ENCODE measurements at regions not wholly inside any gene's neighbourhood (a gene's known extent, or its start where the extent isn't known, plus 50 kb on each side); places are given as distances from the start of the nearest gene placed in this dataset.

GRCh38 chr5:115375893-115376292 lies 79.4 kb upstream of the CCDC112 start:
- peaks cover 0 to 14% (median 11%) of the 10 kb centered on the region in 3 donors for H3K4me1 ChIP-seq
- H3K4me3 ChIP-seq, result no peak overlapping the region
- WGBS, 2 donors (ENCODE audit: low coverage in 1 of 2), result 47 to 70% methylated on average over 2 to 3 of the region's 5 CpGs
- H3K27me3 ChIP-seq, result no peaks in the 10 kb centered on the region
- H3K9me3 ChIP-seq, result no peaks in the 10 kb centered on the region
- TF ChIP-seq CTCF (IDR thresholded peaks at IDR 0.05) (no peak), POLR2A (IDR thresholded peaks at IDR 0.05) (no peak), EP300 (IDR thresholded peaks at IDR 0.05) (no peak), POLR2AphosphoS5 (IDR thresholded peaks at IDR 0.05) (no peak)
- ATAC-seq, result no peak
- no peaks in the 10 kb centered on the region for H3K36me3 ChIP-seq
- H3K27ac ChIP-seq, result no peak overlapping the region

GRCh38 chr5:115374057-115374775 lies 77.8 kb upstream of the CCDC112 start:
- no peak for TF ChIP-seq EP300 (IDR thresholded peaks at IDR 0.05)
- TF ChIP-seq CTCF (IDR thresholded peaks at IDR 0.05), result no peak
- no peak for TF ChIP-seq POLR2AphosphoS5 (IDR thresholded peaks at IDR 0.05)
- TF ChIP-seq POLR2A (IDR thresholded peaks at IDR 0.05), result no peak
- 96 to 100% methylated on average over 2 to 3 of the region's 3 CpGs for WGBS, 2 donors (ENCODE audit: low coverage in 1 of 2)
- H3K4me1 ChIP-seq, result peaks cover 0 to 14% (median 11%) of the 10 kb centered on the region in 3 donors
- no peak for ATAC-seq
- no peaks in the 10 kb centered on the region for H3K9me3 ChIP-seq
- H3K4me3 ChIP-seq, result no peak overlapping the region
- H3K36me3 ChIP-seq, result no peaks in the 10 kb centered on the region
- H3K27ac ChIP-seq, result no peak overlapping the region
- no peaks in the 10 kb centered on the region for H3K27me3 ChIP-seq

- Histone ChIP-seq H3K36me3 (no peaks in the 10 kb centered on the region), H3K27me3 (no peaks in the 10 kb centered on the region), H3K9me3 (no peaks in the 10 kb centered on the region), H3K4me1 (peaks cover 0 to 4% (median 3%) of the 10 kb centered on the region in 3 donors), H3K27ac (no peak overlapping the region), H3K4me3 (no peak overlapping the region)
- 40 to 46% methylated on average over 2 of the region's 2 CpGs for WGBS, 2 donors (ENCODE audit: low coverage in 1 of 2)
- TF ChIP-seq EP300 (IDR thresholded peaks at IDR 0.05) (no peak), POLR2A (IDR thresholded peaks at IDR 0.05) (no peak), CTCF (IDR thresholded peaks at IDR 0.05) (no peak), POLR2AphosphoS5 (IDR thresholded peaks at IDR 0.05) (no peak)
- ATAC-seq, result peak; percentile 72
These were observed 75.7 kb upstream of the CCDC112 start for GRCh38 chr5:115372146-115372545.

- H3K9me3 ChIP-seq, result no peaks in the 10 kb centered on the region
- no peaks in the 10 kb centered on the region for H3K27me3 ChIP-seq
- no peak overlapping the region for H3K4me3 ChIP-seq
- peaks cover 0 to 2% (median 0%) of the 10 kb centered on the region in 3 donors for H3K4me1 ChIP-seq
- no peak overlapping the region for H3K27ac ChIP-seq
- ATAC-seq, result no peak
- no peaks in the 10 kb centered on the region for H3K36me3 ChIP-seq
- 58 to 93% methylated on average over 1 to 3 of the region's 12 CpGs for WGBS, 2 donors (ENCODE audit: low coverage in 1 of 2)
- TF ChIP-seq EP300 (IDR thresholded peaks at IDR 0.05) (no peak), POLR2AphosphoS5 (IDR thresholded peaks at IDR 0.05) (no peak), CTCF (IDR thresholded peaks at IDR 0.05) (no peak), POLR2A (IDR thresholded peaks at IDR 0.05) (no peak)
These were observed 73.1 kb upstream of the CCDC112 start for GRCh38 chr5:115369430-115370144.

- no peak overlapping the region for H3K4me3 ChIP-seq
- WGBS, 2 donors (ENCODE audit: low coverage in 1 of 2), result 14 to 22% methylated on average over 1 to 2 of the region's 2 CpGs
- no peak for ATAC-seq
- H3K27ac ChIP-seq, result no peak overlapping the region
- no peaks in the 10 kb centered on the region for H3K4me1 ChIP-seq
- H3K36me3 ChIP-seq, result no peaks in the 10 kb centered on the region
- no peak for TF ChIP-seq POLR2AphosphoS5 (IDR thresholded peaks at IDR 0.05)
- no peak for TF ChIP-seq CTCF (IDR thresholded peaks at IDR 0.05)
- TF ChIP-seq EP300 (IDR thresholded peaks at IDR 0.05), result no peak
- H3K9me3 ChIP-seq, result no peaks in the 10 kb centered on the region
- no peaks in the 10 kb centered on the region for H3K27me3 ChIP-seq
These were observed 69.8 kb upstream of the CCDC112 start for GRCh38 chr5:115366223-115366622.
